Osteocyte (in vitro differentiated cells): ENCODE measurements at regions not wholly inside any gene's neighbourhood (a gene's known extent, or its start where the extent isn't known, plus 50 kb on each side); places are given as distances from the start of the nearest gene placed in this dataset.
"Not testable (repeated sequence)": the region's sequence is repeated elsewhere in the genome, so short reads cannot be mapped to it uniquely, and the experiment has no call there.

Source experiments
- DNase-seq: peaks from one replicate; pipeline ENCODE4 v3.0.0; 2021; ENCODE audit warnings: mixed read lengths; ENCODE audit not compliant: unreplicated experiment; ENCODE audit errors: extremely low spot score
- H3K27ac Mint-ChIP-seq: one replicate; pipeline ENCODE4 v1.8.0; 2021; ENCODE audit warnings: mild to moderate bottlenecking, mixed read lengths; ENCODE audit not compliant: unreplicated experiment
- H3K27me3 Mint-ChIP-seq: one replicate; pipeline ENCODE4 v1.8.0; 2021; ENCODE audit warnings: mixed read lengths; ENCODE audit not compliant: unreplicated experiment
- H3K36me3 Mint-ChIP-seq: one replicate; pipeline ENCODE4 v1.8.0; 2021; ENCODE audit warnings: mixed read lengths; ENCODE audit not compliant: unreplicated experiment
- H3K4me1 Mint-ChIP-seq: one replicate; pipeline ENCODE4 v1.8.0; 2021; ENCODE audit warnings: mixed read lengths; ENCODE audit not compliant: unreplicated experiment
- H3K4me3 Mint-ChIP-seq: one replicate; pipeline ENCODE4 v1.8.0; 2021; ENCODE audit warnings: mild to moderate bottlenecking, moderate library complexity, mixed read lengths; ENCODE audit not compliant: unreplicated experiment
- H3K9me3 Mint-ChIP-seq: one replicate; pipeline ENCODE4 v1.8.0; 2021; ENCODE audit warnings: mixed read lengths; ENCODE audit not compliant: unreplicated experiment
- CTCF ChIP-seq: fragments of 200-600 bp; sonication (generic); IDR thresholded peaks from 2 replicates; pipeline ENCODE4 v1.5.0; 2021; ENCODE audit warnings: antibody characterized with exemption, mild to moderate bottlenecking, moderate library complexity

- DNase-seq: no peak
- no peaks in the 10 kb centered on the region for H3K4me1 Mint-ChIP-seq
- H3K27ac Mint-ChIP-seq: no peak overlapping the region
- TF ChIP-seq CTCF: no peak
- H3K36me3 Mint-ChIP-seq: no peaks in the 10 kb centered on the region
- H3K9me3 Mint-ChIP-seq: no peaks in the 10 kb centered on the region
- H3K27me3 Mint-ChIP-seq: no peaks in the 10 kb centered on the region
- H3K4me3 Mint-ChIP-seq: no peak overlapping the region
Observed at GRCh38 chr10:109737009-109737408, 186.3 kb downstream of the XPNPEP1 start.

GRCh38 chr10:109735776-109736175, 187.5 kb downstream of the XPNPEP1 start:
- no peak for TF ChIP-seq CTCF
- Mint-ChIP-seq H3K4me1 (no peaks in the 10 kb centered on the region), H3K36me3 (no peaks in the 10 kb centered on the region)

GRCh38 chr10:109732254-109732965, 190.9 kb downstream of the XPNPEP1 start:
- H3K4me3 Mint-ChIP-seq: no peak overlapping the region
- no peak overlapping the region for H3K27ac Mint-ChIP-seq
- no peaks in the 10 kb centered on the region for H3K36me3 Mint-ChIP-seq
- no peaks in the 10 kb centered on the region for H3K27me3 Mint-ChIP-seq
- no peaks in the 10 kb centered on the region for H3K9me3 Mint-ChIP-seq
- TF ChIP-seq CTCF: no peak
- no peak for DNase-seq
- H3K4me1 Mint-ChIP-seq: no peaks in the 10 kb centered on the region

More at GRCh38 chr10:109735776-109736175, 187.5 kb downstream of the XPNPEP1 start:
- Mint-ChIP-seq H3K27me3 (no peaks in the 10 kb centered on the region), H3K27ac (no peak overlapping the region), H3K4me3 (no peak overlapping the region), H3K9me3 (no peaks in the 10 kb centered on the region)
- no peak for DNase-seq

GRCh38 chr10:109729895-109730294, 193.4 kb downstream of the XPNPEP1 start:
- H3K9me3 Mint-ChIP-seq, DNase-seq, H3K27ac Mint-ChIP-seq, H3K27me3 Mint-ChIP-seq, H3K4me3 Mint-ChIP-seq, H3K4me1 Mint-ChIP-seq, H3K36me3 Mint-ChIP-seq: not testable (repeated sequence)

- H3K27me3 Mint-ChIP-seq: no peaks in the 10 kb centered on the region
- H3K4me3 Mint-ChIP-seq: no peak overlapping the region
- H3K36me3 Mint-ChIP-seq: no peaks in the 10 kb centered on the region
- H3K27ac Mint-ChIP-seq: no peak overlapping the region
- no peaks in the 10 kb centered on the region for H3K9me3 Mint-ChIP-seq
- no peaks in the 10 kb centered on the region for H3K4me1 Mint-ChIP-seq
- DNase-seq: no peak
- no peak for TF ChIP-seq CTCF
Observed at GRCh38 chr10:109727436-109727835, 195.9 kb downstream of the XPNPEP1 start.

- H3K36me3 Mint-ChIP-seq: no peaks in the 10 kb centered on the region
- H3K4me3 Mint-ChIP-seq: no peak overlapping the region
- no peak for TF ChIP-seq CTCF
- no peaks in the 10 kb centered on the region for H3K9me3 Mint-ChIP-seq
- H3K27ac Mint-ChIP-seq: no peak overlapping the region
- DNase-seq: no peak
- no peaks in the 10 kb centered on the region for H3K4me1 Mint-ChIP-seq
- no peaks in the 10 kb centered on the region for H3K27me3 Mint-ChIP-seq
Observed at GRCh38 chr10:109726473-109726872, 196.8 kb downstream of the XPNPEP1 start.
